Esophagus squamous epithelium (tissue), 4 donors: ENCODE measurements at regions not wholly inside any gene's neighbourhood (a gene's known extent, or its start where the extent isn't known, plus 50 kb on each side); places are given as distances from the start of the nearest gene placed in this dataset.

Experiments
- CTCF ChIP-seq, 6 experiments: fragments of 450-650 bp in 4 of 6; fragments of 200-600 bp in 2 of 6; sonication (generic) in 2 of 6; IDR thresholded peaks; one replicate each; pipeline ENCODE4 v1.5.1; 2016 to 2019; ENCODE audit warnings: antibody characterized with exemption in 6 of 6, mild to moderate bottlenecking in 4 of 6, moderate library complexity in 4 of 6
- POLR2A ChIP-seq, 4 donors: fragments of 450-650 bp; IDR thresholded peaks; one replicate each; pipeline ENCODE4 v1.6.1; 2017; ENCODE audit warnings: antibody characterized with exemption in 4 of 4, mild to moderate bottlenecking in 4 of 4, moderate library complexity in 3 of 4

- no peak for TF ChIP-seq CTCF (IDR thresholded peaks at IDR 0.05)
- TF ChIP-seq POLR2A (IDR thresholded peaks at IDR 0.05): no peak
Observed at GRCh38 chr5:160174780-160175437, 54.4 kb upstream of the FABP6 start.
